ENCODE measurements at regions not wholly inside any gene's neighbourhood (a gene's known extent, or its start where the extent isn't known, plus 50 kb on each side); places are given as distances from the start of the nearest gene placed in this dataset.

DNA sequence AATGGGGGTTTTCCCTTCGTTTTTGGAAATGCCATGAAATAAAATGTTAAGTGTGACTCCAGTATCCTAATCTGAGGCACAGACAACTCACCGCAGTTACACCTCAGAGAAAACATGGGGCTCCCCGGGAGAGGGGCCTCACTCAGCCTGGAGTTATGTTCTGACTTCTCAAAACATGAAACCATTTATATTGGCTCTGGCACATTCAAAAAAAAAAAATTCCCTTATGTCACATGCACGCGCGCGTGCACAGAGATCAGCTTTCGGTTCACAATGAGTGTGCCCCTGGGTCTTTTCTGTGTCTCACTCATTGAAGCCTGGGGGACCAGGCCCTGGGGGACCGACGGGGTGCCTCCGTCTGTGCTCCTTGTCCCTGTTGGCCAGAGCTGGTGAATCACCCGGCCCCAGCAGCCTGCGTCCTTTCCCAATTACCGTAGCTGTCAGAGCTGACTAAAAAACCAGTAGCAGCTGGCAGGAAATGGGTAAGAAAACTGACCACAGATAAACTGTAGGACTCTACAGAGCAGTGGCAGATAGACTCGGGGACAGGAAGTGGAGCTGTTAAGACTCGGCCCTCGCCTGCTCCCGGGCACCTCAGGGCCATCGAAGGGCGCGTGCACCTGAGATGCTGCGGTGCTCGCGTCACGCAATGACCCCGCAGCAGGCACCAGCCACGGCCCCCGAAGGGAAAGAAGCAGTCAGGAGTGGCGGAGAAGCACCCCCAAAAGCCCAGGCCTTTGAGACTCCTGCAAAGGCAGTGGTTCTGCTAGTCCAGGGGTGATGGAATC lies 138.3 kb upstream of the ID2 start:
- DNase-seq: no peak

- no peak for DNase-seq
These were observed 137.6 kb upstream of the ID2 start for GRCh38 chr2:8544171-8544785.

GRCh38 chr2:8544786-8545694 lies 136.8 kb upstream of the ID2 start:
- DNase-seq: no peak

DNA sequence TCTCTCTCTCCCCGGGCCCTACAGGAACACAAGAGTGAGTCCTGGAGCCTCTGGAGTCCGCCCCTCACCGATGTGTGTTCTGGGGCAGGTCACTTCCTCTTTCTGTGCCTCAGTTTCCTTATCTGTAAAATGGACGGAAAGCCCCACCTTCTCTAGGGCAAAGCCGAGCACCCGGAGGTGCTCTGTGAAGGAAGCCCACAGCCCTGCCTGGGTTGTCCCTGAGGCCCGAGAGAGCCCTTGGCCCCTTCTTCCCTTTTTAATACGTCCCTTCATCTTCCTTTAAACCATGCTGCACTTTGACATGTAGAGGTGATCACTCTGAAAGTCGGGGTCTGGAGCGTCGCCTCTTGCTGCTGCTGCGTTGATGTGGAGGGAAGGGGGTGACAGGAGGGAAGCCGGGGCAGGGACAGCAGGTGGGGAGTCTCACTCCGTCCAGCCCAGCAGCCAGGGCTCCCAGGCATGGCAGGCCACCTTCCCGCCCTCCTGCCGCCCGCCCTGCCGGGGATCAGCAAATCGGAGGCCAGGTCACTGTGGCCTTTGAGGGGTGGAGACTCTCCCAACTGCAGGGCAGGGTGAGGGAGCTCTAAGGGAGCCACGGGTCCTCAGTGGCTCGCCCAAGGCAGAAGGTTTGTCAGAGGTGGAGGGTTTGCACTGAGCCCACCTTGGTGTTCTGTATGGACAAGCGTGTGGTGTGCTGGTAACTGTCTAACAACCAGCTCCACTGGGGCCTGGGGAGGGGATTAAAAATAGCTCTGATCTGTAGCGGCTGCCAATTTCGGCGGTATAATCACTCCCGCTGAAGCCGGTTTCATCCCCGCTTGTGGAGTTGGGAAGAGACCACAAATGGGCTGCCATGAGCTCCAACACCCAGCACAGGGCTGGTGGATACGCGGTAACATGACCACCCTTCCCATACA lies 135.9 kb upstream of the ID2 start:
- no peak for DNase-seq

DNA sequence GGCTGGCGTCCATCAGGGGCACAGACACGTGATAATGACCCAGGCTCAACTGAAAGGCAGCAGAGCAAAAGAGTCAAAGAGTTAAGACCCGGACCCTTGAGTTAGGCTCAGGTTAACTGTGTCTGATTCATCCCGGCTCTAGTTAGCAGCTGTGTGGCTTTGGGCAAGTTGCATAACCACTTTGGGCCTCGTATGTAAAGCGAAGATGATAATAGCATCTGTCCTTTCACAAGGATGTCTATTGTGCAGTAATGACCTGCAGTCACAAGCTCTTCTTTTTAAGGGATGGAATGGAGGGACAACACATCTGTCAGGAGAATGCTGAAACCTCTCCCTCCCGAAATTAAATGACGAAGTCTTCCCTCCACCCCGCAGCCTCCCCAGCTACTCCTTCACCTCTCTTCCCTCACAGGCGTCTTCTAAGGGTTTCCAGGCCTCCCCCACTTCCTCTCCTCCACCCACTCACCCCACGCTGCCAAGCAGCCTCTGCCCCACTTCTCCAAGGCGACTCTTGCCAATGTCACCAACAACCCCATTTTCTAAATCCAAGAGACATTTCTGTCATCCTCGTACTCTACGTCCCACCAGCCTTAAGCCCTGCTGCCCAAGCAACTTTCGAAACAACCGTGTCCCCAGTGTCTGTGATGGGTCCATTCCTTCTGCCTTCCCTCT lies 135.1 kb upstream of the ID2 start:
- DNase-seq: no peak

DNA sequence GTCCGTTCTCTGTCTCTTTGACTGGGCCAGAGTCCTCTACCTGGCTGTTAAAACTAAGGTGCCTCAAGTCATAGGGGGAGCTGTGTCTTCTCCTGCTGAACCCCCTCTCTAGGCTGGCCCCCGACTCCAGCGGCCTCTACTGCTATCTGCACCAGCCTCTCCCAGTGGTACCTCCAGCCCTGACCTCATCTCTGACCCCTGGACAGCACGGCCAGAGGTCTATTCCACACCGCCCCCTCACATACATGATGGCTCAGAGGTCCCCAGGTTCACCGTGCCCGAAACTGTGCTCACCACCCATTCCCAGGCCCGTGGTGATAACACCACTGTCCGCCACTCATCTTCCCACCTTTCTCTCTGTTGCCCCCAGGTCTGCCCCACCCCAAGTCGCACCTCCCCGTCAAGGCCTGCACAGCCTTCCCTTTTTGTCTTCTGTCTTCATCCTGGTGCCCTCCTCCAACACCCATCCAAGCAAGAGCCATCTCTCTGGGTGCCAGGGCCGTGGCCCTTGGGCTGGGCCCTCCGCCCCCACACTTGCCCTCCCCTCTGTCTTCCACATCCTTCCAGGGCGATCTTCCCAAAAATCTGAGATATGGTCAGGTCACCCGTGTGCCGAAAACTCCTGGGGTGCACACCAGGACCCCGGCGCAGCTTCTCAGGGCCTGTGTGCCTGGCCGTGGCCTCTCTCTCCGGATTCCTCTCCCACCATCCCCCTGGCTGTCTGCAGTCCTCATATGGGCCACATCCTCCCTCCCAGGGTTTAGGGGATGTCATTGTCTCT lies 134.4 kb upstream of the ID2 start:
- no peak for DNase-seq

GRCh38 chr2:8548065-8548618 lies 133.7 kb upstream of the ID2 start:
- no peak for DNase-seq

- DNase-seq: no peak
These were observed 133.2 kb upstream of the ID2 start for GRCh38 chr2:8548619-8549150.

DNA sequence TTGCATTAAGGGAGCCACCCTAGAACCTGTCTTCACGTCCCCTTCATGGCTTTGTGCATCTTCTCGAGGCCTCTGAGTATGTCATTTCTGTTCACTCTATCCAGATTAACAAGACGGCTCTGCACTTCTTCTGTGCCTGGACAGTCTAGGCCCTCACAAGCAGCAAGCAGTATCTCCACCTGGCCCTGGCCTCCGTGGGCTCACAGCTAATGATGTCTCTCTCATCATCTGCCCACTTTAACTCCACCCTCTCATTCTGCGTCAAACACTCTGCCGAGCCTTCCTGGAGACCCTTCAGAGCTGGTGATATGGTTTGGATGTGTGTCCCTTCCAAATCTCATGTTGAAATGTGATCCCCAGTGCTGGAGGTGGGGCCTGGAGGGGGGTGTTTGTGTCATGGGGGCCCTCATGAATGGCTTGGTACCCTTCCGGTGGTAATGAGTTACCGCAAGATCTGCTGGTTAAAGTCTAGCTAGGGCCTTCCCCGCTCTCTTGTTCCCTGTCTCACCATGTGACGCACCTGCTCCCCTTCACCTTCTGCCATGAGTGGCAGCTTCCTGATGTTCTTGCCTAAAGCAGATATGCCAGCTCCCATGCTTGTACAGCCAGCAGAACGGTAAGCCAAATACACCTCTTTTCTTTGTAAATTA lies 132.5 kb upstream of the ID2 start:
- no peak for DNase-seq

GRCh38 chr2:8549942-8550341 lies 131.9 kb upstream of the ID2 start:
- no peak for DNase-seq

GRCh38 chr2:8550481-8550880 lies 131.4 kb upstream of the ID2 start:
- DNase-seq: no peak

DNA sequence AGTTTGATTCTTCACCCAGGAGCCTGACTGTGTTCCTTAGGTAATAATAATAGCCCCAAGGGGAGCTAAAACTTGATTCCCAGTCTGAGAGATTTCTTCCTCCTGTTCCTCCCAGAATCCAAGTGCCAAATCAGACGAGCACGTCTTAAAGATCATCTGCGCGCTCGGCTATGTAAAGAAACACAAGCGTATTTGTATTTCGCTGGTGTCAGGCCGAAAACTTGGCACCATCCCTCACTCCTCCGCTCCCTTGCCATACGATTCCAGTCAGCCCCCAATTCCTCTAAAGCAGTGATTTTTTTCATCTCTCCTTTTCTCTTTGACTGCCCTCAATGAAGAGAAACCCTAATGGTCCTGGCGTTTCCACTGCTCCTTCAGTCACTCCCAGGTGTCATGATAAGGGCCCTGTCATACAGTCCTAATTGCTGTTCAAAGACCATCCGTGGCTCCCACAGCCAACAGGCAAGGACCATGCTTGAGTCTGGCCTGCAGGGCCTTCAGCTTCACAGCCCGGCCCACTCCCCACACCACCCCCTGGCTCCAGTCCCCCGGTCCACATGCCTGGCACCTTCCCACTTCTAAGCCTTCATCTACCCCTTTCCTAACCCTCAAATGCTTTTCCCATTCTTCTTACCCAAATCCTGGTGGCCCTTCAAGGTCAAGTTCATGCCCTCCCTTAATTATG lies 130.8 kb upstream of the ID2 start:
- DNase-seq: no peak

GRCh38 chr2:8551622-8552074 lies 130.2 kb upstream of the ID2 start:
- DNase-seq: no peak

DNA sequence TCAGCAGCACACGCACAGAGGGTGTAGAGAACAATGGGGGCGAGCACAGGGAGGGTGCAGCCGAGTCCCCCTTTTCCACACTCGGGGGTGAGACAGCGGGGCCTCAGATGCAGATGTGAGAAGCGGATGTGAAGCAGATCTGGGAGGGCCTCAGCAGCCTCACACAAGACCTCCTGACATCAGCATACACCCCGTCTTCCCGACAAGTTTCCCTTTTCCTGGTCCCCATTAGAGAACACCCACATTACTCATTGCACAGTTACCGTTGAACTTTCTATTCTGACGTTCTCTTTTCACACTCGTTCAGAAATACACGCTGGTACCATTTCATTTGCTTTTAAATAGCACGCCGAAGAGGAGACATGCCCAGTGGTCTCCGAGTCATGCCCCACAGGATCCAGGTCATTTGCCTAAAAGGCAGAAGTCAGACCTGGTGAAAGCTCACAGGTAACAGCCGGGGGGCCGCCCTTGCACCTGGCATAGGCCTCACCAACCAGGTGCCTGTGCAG lies 129.5 kb upstream of the ID2 start:
- no peak for DNase-seq

- no peak for DNase-seq
These were observed 128.2 kb upstream of the ID2 start for GRCh38 chr2:8553643-8554042.

DNA sequence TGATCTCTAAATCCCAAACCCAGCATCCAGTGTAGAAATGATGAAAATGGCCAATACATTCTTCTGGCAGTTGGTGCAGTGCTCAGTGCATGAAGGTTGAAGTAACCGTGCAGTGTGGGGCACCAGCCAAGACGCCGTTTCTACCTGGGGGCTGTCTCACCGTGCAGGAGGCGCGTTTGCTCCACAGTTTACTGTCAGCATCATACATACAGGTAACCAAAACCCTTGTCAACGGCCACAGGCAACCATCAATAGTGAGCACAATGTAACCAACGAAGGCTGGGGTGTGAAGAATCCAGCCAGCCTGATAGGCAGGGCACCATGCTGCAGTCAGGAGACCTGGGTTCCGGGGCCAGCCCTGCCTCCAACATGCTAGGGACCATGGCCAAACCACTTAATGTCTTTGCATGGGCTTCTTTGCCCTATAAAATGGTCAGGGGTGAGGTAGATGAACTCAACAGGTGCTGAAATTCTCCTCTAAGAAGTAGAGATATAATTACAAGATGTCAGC lies 127.5 kb upstream of the ID2 start:
- DNase-seq: no peak

- no peak for DNase-seq
These were observed 126.3 kb upstream of the ID2 start for GRCh38 chr2:8555543-8555942.

GRCh38 chr2:8558096-8558495 lies 123.8 kb upstream of the ID2 start:
- no peak for DNase-seq

DNA sequence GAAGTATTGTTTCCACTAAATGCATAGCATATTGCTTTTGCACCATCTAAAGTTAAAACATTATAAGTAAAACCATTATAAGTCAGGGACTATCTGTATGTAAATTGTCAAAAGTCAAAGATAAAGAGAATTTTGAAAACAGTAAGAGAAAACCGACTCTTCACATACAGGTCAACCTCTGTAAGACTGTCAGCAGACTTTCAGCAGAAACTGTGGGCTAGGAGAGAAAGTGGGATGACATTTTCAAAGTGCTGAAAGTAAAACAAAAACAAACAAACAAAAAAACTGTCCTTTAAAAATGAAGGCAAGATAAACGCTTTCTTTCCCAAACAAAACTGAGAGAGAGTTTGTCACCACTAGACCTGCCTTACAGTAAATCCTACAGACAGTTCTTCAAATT lies 122.9 kb upstream of the ID2 start:
- no peak for DNase-seq

All from kidney glomerular epithelial cell (primary cell).